Islet of Langerhans (tissue), 1 donor: ENCODE measurements at regions not wholly inside any gene's neighbourhood (a gene's known extent, or its start where the extent isn't known, plus 50 kb on each side); places are given as distances from the start of the nearest gene placed in this dataset.

Source experiments
- FAIRE-seq: peaks from one replicate; lab custom pipeline; 2011; peaks lifted over from hg19 to GRCh38; lab: Jason Lieb, UNC

DNA sequence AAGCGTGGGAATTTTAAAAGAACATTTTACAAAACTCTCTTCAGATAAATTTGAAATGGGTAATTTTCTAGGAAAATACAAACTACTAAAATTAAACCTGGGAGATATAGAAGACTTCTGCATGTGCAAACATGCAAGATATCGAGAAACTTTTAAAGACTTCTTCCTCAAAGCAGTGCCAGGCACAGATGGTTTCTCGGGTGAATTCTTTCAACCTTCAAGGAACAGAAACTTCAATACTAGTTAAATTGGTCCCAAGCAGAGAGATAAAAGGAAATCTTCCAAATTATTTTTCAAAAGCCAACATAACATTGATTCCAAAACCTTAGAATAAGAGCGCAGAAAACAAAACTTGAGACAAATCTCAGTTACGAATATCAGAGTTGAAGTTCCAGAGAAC is 732.7 kb downstream of the PDCD6IP start:
- no peak for FAIRE-seq

- no peak for FAIRE-seq
Observed at GRCh38 chr3:34533451-34533850, 735.0 kb downstream of the PDCD6IP start.

GRCh38 chr3:34534013-34534412 is 735.6 kb downstream of the PDCD6IP start:
- FAIRE-seq: no peak

- FAIRE-seq: no peak
Observed at GRCh38 chr3:34544136-34544535, 745.7 kb downstream of the PDCD6IP start.

DNA sequence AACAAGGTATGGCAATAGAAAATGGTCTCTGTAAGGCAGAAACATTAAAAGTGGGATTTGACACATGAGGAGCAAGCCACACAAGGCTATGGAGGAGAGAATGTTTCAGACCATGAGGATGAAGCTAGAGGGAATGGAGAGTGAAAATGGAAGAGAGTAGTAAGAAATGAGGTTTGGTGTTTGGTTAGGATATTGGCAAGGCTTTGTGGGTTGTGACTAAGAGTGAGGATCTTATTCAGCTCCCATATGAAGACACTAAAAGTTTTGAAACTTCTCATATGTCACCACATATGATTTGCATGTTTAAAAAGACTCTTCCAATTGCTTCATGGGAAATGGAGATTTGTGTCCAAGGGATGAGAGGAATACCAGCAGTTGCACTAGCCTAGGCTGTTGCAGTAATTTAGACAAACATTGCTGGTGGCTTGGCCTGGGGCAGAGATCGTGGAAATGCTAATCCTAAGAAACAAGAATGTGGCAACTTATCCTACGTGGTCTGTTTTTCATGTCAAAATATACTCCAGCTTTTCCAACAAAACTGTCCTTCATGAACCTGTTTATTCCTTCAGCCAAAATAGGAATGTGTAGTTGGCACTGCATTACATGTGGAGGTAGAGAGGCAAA is 749.0 kb downstream of the PDCD6IP start:
- FAIRE-seq: no peak

DNA sequence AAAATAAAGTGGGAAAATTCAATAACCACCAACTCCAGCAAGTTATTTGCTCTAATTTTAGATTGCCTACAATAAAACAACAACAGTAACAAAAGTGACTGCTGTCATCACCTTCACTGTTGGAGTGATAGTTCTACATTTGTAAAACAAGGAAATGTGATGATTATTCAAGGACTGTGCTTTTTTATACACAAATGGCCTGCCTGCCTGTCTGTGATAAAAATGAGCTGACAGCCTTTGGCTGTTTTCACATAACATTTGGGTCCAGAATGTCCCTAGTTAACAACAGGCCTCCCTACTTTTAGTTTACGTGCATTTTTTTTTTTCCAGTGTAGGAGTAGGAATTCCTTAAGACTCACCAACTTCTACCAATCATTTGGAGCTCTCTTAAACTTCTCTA is 768.8 kb downstream of the PDCD6IP start:
- no peak for FAIRE-seq

- FAIRE-seq: no peak
Observed at GRCh38 chr3:34568766-34569165, 770.3 kb downstream of the PDCD6IP start.

- no peak for FAIRE-seq
Observed at GRCh38 chr3:34569437-34569836, 771.0 kb downstream of the PDCD6IP start.

GRCh38 chr3:34570916-34571705 is 772.7 kb downstream of the PDCD6IP start:
- FAIRE-seq: no peak

GRCh38 chr3:34571714-34572113 is 773.3 kb downstream of the PDCD6IP start:
- no peak for FAIRE-seq

GRCh38 chr3:34575776-34576175 is 777.3 kb downstream of the PDCD6IP start:
- no peak for FAIRE-seq

GRCh38 chr3:34582055-34582454 is 783.6 kb downstream of the PDCD6IP start:
- no peak for FAIRE-seq

DNA sequence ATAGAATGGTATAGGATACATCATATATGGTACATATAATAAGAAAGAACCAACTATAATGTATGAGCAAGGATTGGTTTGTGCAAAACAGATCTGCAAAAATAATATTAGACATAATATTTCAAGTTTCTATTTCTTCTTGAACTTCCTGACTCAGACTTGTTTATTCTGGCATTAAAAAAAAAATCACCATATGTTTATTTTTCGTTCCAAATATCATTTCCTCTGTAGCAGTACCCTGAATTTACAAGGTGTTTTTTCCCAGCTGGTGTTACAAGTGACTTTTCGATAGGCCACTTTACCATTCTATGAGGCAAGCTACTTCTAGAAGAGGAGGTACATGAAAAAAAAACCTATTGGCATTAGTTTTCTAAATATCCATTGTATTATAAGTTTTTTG is 785.0 kb downstream of the PDCD6IP start:
- no peak for FAIRE-seq

- no peak for FAIRE-seq
Observed at GRCh38 chr3:34584971-34585370, 786.5 kb downstream of the PDCD6IP start.

- no peak for FAIRE-seq
Observed at GRCh38 chr3:34599595-34599994, 801.2 kb downstream of the PDCD6IP start.

- no peak for FAIRE-seq
Observed at GRCh38 chr3:34619990-34620389, 821.6 kb downstream of the PDCD6IP start.

GRCh38 chr3:34626699-34627098 is 828.3 kb downstream of the PDCD6IP start:
- no peak for FAIRE-seq

- FAIRE-seq: no peak
Observed at GRCh38 chr3:34634939-34635338, 836.5 kb downstream of the PDCD6IP start.

GRCh38 chr3:34635352-34635850 is 837.0 kb downstream of the PDCD6IP start:
- FAIRE-seq: no peak

DNA sequence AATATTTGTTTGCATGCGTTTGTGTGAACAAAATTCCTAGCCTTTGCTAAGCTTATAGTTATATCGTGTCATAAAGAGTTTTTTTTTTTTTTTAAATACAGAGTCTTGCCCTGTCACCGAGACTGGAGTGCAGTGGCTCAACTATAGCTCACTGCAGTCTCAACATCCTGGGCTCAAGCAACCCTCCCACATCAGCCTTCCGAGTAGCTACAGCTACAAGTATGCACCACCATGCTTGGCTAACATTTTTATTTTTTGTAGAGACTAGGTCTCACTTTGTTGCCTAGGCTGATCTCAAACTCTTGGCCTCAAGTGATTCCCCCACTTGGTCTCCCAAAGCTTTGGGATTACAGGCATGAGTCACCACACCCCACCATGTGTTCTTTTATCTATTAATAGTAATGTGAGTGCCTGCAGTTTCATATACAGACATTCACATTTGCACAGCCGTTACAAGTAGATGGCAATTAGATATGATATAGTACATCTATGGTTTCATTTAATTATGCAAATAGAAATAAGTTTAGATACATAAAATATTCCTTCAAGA is 848.6 kb downstream of the PDCD6IP start:
- no peak for FAIRE-seq

DNA sequence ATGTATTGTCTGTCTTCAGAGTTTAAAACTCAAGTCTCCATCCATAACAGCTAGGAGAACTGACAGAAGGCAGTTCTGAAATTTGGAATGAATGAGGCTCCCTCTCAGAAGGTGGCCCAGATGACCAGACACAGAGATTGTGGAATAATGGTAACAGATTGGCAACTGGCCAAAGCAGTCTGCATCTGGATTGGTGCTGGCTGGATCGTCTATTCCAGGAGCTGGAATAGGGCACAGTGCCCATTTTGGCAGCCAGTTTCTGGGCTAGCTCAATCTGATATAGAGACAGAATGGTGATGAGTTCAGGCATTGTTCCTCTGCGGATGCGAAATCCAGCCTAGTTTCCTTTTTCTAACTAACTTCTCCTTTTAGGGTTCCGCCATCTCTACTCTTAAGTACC is 851.7 kb downstream of the PDCD6IP start:
- FAIRE-seq: no peak

DNA sequence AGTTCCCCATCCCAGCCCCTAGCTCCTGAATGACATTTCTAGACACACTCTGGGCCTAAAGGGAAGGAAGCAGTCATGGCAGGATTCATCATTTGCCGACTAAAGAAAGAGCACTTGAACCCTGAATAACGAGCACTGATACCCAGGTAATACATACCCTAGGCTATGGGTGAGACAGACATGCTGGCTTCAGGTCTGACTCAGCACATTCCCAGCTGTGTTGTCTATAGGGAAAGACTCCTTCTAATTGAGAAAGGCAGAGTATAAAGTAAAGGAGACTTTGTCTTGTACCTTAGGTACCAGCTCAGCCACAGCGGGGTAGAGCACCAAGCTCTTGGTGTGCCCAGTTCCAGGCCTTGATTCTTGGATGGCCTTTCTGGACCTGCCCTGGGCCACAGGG is 870.5 kb downstream of the PDCD6IP start:
- no peak for FAIRE-seq

GRCh38 chr3:34669490-34669889 is 871.1 kb downstream of the PDCD6IP start:
- FAIRE-seq: no peak
